Peyer's patch (tissue), 4 donors: ENCODE measurements at regions not wholly inside any gene's neighbourhood (a gene's known extent, or its start where the extent isn't known, plus 50 kb on each side); places are given as distances from the start of the nearest gene placed in this dataset.

ENCODE experiments used
- DNase-seq, 3 donors: peaks; one replicate each; pipeline ENCODE4 v3.0.0-alpha.2; 2017 to 2019
- H3K27ac ChIP-seq, 4 donors: fragments of 200-600 bp; sonication (generic); one replicate each; pipeline ENCODE4 v1.5.1; 2016 to 2019
- H3K27me3 ChIP-seq, 2 donors: fragments of 200-600 bp; sonication (generic); one replicate each; pipeline ENCODE4 v1.5.1; 2019
- H3K36me3 ChIP-seq, 3 donors: fragments of 200-600 bp; sonication (generic); one replicate each; pipeline ENCODE4 v1.5.1; 2016 to 2019
- H3K4me1 ChIP-seq, 4 donors: fragments of 200-600 bp; sonication (generic); one replicate each; pipeline ENCODE4 v1.5.1; 2016 to 2019
- H3K4me3 ChIP-seq, 4 donors: fragments of 200-600 bp; sonication (generic); 1 replicate in 3 of 4; 2 replicates in 1 of 4; pipeline ENCODE4 v1.5.1; 2016 to 2019; ENCODE audit warnings: mild to moderate bottlenecking in 1 of 4
- H3K9me3 ChIP-seq, 4 donors: fragments of 200-600 bp; sonication (generic); one replicate each; pipeline ENCODE4 v1.5.1; 2016 to 2019; ENCODE audit warnings: mild to moderate bottlenecking in 1 of 4
- POLR2A ChIP-seq, 2 donors: fragments of 450-650 bp; IDR thresholded peaks; one replicate each; pipeline ENCODE4 v1.5.1; 2017; ENCODE audit warnings: antibody characterized with exemption in 2 of 2, mild to moderate bottlenecking in 2 of 2, moderate library complexity in 2 of 2
- TF ChIP-seq, protein P1 (sequence below), 6 experiments: fragments of 450-650 bp in 4 of 6; fragments of 200-600 bp in 2 of 6; sonication (generic) in 1 of 6; IDR thresholded peaks; one replicate each; pipeline ENCODE4 v1.5.1; 2017 to 2019; ENCODE audit warnings: antibody characterized with exemption in 6 of 6, mild to moderate bottlenecking in 3 of 6, moderate library complexity in 1 of 6

DNA sequence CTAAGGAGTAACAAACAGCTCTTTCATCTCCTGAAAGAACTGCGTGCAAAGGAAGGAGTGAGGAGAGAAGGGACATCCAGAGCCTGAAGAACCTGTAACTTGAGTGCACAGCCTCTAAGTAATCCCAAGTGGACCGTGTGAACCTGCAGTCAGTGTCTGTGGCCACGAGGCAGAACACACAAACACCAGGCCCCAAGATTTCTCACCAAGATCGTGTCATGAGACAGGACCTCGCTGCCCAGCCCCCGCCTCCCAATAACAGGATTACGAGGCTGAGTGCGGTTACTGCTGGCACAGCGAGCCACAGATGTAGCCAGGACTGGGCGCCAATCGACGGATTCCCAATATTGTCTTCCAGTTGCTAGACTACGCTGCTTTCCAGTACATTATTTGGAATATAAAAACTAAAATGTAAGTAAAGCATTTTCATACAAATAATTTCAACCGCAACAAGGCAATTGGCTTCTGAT is 101.3 kb upstream of the SLC25A33 start:
- H3K4me1 ChIP-seq = peaks cover 0 to 59% (median 7%) of the 10 kb centered on the region in 4 donors
- no peaks in the 10 kb centered on the region for H3K36me3 ChIP-seq
- DNase-seq = peak in 1 of 3 donors; percentile 60
- H3K27me3 ChIP-seq = no peaks in the 10 kb centered on the region
- TF ChIP-seq POLR2A (IDR thresholded peaks at IDR 0.05) = no peak
- TF ChIP-seq, protein P1, sequence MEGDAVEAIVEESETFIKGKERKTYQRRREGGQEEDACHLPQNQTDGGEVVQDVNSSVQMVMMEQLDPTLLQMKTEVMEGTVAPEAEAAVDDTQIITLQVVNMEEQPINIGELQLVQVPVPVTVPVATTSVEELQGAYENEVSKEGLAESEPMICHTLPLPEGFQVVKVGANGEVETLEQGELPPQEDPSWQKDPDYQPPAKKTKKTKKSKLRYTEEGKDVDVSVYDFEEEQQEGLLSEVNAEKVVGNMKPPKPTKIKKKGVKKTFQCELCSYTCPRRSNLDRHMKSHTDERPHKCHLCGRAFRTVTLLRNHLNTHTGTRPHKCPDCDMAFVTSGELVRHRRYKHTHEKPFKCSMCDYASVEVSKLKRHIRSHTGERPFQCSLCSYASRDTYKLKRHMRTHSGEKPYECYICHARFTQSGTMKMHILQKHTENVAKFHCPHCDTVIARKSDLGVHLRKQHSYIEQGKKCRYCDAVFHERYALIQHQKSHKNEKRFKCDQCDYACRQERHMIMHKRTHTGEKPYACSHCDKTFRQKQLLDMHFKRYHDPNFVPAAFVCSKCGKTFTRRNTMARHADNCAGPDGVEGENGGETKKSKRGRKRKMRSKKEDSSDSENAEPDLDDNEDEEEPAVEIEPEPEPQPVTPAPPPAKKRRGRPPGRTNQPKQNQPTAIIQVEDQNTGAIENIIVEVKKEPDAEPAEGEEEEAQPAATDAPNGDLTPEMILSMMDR (IDR thresholded peaks at IDR 0.05) = no peak
- no peak overlapping the region for H3K4me3 ChIP-seq
- H3K9me3 ChIP-seq = no peaks in the 10 kb centered on the region
- H3K27ac ChIP-seq = peak overlapping the region; percentile 46 to 94 (median 76)

DNA sequence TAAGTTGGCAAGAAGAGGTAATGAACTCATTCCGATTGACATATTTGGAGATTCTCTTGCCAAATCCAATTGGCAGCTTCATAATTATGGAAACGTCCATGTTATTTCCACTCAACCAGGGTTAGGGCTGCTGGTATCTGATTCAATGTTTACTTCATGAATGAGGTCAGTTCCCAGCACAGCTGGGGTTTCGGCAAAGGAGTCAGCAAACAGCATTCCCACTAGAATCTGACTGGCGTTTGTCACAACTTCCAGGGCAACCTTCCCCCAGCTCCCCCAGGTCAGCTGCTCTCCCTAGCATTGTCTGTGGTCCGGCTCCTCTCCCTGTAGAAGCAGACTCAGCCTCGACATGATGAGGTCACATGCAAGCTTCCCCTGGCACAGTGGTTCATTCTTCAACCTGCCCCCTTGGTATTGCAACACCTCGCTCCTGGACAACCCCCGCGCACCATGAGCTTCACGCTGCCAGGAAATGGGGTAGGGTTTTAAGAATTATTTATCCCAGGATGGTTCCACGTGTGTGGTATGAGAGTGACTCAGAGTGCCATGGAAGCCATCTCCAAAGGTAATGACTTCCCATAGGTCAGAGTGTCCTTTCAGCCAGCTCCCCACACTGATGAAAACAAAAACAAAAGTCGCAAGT is 100.7 kb upstream of the SLC25A33 start:
- TF ChIP-seq, protein P1 (IDR thresholded peaks at IDR 0.05) = no peak
- no peak for TF ChIP-seq POLR2A (IDR thresholded peaks at IDR 0.05)
- no peaks in the 10 kb centered on the region for H3K27me3 ChIP-seq
- DNase-seq = peak in 1 of 3 donors; percentile 63
- no peaks in the 10 kb centered on the region for H3K36me3 ChIP-seq
- H3K4me3 ChIP-seq = no peak overlapping the region
- H3K27ac ChIP-seq = peak overlapping the region; percentile 46 to 94 (median 76)
- no peaks in the 10 kb centered on the region for H3K9me3 ChIP-seq
- peaks cover 0 to 59% (median 7%) of the 10 kb centered on the region in 4 donors for H3K4me1 ChIP-seq

DNA sequence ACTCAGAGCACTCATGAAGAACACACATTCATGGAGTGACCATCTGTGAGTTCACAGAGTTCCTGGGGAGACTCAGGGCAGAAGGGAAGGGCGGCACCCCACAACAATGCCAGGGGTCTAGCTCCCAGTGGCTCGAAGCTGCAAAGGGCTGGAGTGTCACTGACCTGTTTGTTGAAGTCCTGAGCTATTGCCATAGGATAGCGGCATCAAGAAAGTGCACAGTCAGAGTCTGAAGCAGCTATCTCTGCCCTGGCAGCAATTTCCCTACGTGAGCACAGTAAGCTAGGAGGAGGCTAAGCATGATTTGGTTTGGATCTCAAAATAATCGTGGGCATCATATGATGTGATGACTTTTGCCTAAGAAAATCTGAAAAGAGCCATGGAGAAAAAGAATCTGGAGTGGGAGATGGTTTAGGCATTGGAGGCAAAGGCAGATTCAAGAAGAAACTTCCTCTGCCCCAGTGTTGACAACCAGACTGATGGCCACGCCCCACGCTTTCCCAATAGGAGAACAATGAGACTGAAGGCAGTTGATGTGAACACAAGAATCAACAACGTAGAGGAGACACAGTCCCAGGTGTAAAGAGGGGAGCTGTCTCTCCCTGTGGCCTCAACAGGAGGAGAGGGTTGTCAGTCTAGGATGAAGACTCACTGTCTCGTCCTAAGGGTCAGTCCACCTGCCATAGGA is 100.0 kb upstream of the SLC25A33 start:
- H3K36me3 ChIP-seq = no peaks in the 10 kb centered on the region
- peaks cover 0 to 59% (median 5%) of the 10 kb centered on the region in 4 donors for H3K4me1 ChIP-seq
- H3K4me3 ChIP-seq = no peak overlapping the region
- H3K27ac ChIP-seq = peak overlapping the region; percentile 46 to 94 (median 76)
- no peaks in the 10 kb centered on the region for H3K9me3 ChIP-seq
- no peaks in the 10 kb centered on the region for H3K27me3 ChIP-seq
- DNase-seq = peak in 1 of 3 donors; percentile 73
- TF ChIP-seq POLR2A (IDR thresholded peaks at IDR 0.05) = no peak
- TF ChIP-seq, protein P1 (IDR thresholded peaks at IDR 0.05) = no peak

DNA sequence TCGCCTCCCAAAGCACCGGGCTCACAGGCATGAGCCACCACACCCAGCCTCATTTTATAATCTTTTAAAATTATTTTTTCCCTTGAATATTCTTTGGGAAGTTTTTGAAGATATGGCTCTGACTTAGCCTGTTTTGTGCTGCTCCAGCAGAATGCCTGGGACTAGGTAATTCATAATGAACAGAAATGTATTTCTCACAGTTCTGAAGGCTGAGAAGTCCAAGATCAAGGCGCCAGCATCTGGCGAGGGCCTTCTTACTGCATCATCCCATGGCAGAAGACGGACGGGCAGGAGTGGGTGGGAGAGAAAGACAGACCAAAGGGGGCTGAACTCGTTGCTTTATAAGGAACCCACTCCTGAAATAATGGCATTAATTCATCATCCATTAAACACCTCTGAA is 99.0 kb upstream of the SLC25A33 start:
- H3K4me3 ChIP-seq = no peak overlapping the region
- H3K27ac ChIP-seq = peak overlapping the region in 1 of 4 donors; percentile 87
- no peaks in the 10 kb centered on the region for H3K9me3 ChIP-seq
- H3K27me3 ChIP-seq = no peaks in the 10 kb centered on the region
- no peaks in the 10 kb centered on the region for H3K36me3 ChIP-seq
- no peak for DNase-seq
- TF ChIP-seq POLR2A (IDR thresholded peaks at IDR 0.05) = no peak
- TF ChIP-seq, protein P1 (IDR thresholded peaks at IDR 0.05) = no peak
- H3K4me1 ChIP-seq = peaks cover 0 to 52% (median 4%) of the 10 kb centered on the region in 4 donors

DNA sequence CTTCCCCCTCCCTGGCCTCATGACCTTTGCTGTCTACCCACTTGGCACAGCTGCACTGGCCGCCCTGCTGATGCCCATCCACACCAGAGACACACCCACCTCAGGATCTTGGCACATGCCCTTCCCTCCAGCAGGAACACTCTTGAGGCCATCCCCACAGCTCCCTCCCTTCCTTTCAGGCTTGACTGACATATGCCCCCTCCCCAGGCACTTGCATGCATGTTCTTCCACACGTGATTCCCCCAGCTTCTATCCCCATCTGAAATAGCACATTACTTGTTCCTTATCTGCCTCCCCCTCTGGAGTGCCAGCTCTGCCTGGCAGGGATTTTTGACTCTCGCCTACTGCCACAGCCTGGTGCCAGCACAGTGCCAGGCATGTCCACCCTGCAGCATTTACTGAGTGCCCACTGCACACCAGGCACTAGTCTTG is 98.5 kb upstream of the SLC25A33 start:
- H3K4me1 ChIP-seq = peaks cover 0 to 48% (median 2%) of the 10 kb centered on the region in 4 donors
- peak in 1 of 3 donors; percentile 65 for DNase-seq
- no peak for TF ChIP-seq POLR2A (IDR thresholded peaks at IDR 0.05)
- TF ChIP-seq, protein P1 (IDR thresholded peaks at IDR 0.05) = no peak
- no peaks in the 10 kb centered on the region for H3K27me3 ChIP-seq
- no peaks in the 10 kb centered on the region for H3K9me3 ChIP-seq
- peak overlapping the region in 2 of 4 donors; percentile 81 to 87 for H3K27ac ChIP-seq
- H3K36me3 ChIP-seq = no peaks in the 10 kb centered on the region
- no peak overlapping the region for H3K4me3 ChIP-seq
